Stimulated activated CD4-positive, alpha-beta T cell treated with anti-CD3 and anti-CD28 coated beads, Interleukin-12 subunit alpha, Interleukin-12 subunit beta, amount 100 ng/mL, for 48 hours (primary cell): ENCODE measurements at regions not wholly inside any gene's neighbourhood (a gene's known extent, or its start where the extent isn't known, plus 50 kb on each side); places are given as distances from the start of the nearest gene placed in this dataset.

Experiments used
- DNase-seq, 3 donors: peaks; one replicate each; pipeline ENCODE4 v3.0.0-alpha.2; 2020; ENCODE audit warnings: low read depth in 2 of 3, low spot score in 1 of 3

- DNase-seq = no peak
Observed at GRCh38 chr16:86037999-86038925, 139.3 kb downstream of the IRF8 start.

- no peak for DNase-seq
Observed at GRCh38 chr16:86038926-86039310, 140.0 kb downstream of the IRF8 start.

- no peak for DNase-seq
Observed at GRCh38 chr16:86039606-86040005, 140.6 kb downstream of the IRF8 start.

GRCh38 chr16:86040496-86040895, 141.5 kb downstream of the IRF8 start:
- no peak for DNase-seq

GRCh38 chr16:86041215-86041614, 142.3 kb downstream of the IRF8 start:
- DNase-seq = no peak

- no peak for DNase-seq
Observed at GRCh38 chr16:86041807-86042206, 142.8 kb downstream of the IRF8 start.

- DNase-seq = no peak
Observed at GRCh38 chr16:86042393-86042792, 143.4 kb downstream of the IRF8 start.

- DNase-seq = no peak
Observed at GRCh38 chr16:86042996-86043725, 144.2 kb downstream of the IRF8 start.

GRCh38 chr16:86044241-86044671, 145.3 kb downstream of the IRF8 start:
- DNase-seq = peak in 2 of 3 donors; percentile 38 to 45

GRCh38 chr16:86044881-86045590, 146.1 kb downstream of the IRF8 start:
- DNase-seq = peak in 2 of 3 donors; percentile 3 to 12

- DNase-seq = no peak
Observed at GRCh38 chr16:86045591-86045971, 146.6 kb downstream of the IRF8 start.

- DNase-seq = no peak
Observed at GRCh38 chr16:86046026-86046425, 147.1 kb downstream of the IRF8 start.

- DNase-seq = no peak
Observed at GRCh38 chr16:86046667-86047270, 147.8 kb downstream of the IRF8 start.

GRCh38 chr16:86048221-86048620, 149.3 kb downstream of the IRF8 start:
- no peak for DNase-seq

GRCh38 chr16:86048882-86049585, 150.1 kb downstream of the IRF8 start:
- no peak for DNase-seq

- no peak for DNase-seq
Observed at GRCh38 chr16:86049641-86050040, 150.7 kb downstream of the IRF8 start.

GRCh38 chr16:86050111-86050510, 151.1 kb downstream of the IRF8 start:
- no peak for DNase-seq

GRCh38 chr16:86050591-86051367, 151.8 kb downstream of the IRF8 start:
- no peak for DNase-seq

GRCh38 chr16:86051368-86052114, 152.6 kb downstream of the IRF8 start:
- DNase-seq = no peak
